ENCODE measurements at regions not wholly inside any gene's neighbourhood (a gene's known extent, or its start where the extent isn't known, plus 50 kb on each side); places are given as distances from the start of the nearest gene placed in this dataset.
"Not testable (repeated sequence)": the region's sequence is repeated elsewhere in the genome, so short reads cannot be mapped to it uniquely, and the experiment has no call there.

DNA sequence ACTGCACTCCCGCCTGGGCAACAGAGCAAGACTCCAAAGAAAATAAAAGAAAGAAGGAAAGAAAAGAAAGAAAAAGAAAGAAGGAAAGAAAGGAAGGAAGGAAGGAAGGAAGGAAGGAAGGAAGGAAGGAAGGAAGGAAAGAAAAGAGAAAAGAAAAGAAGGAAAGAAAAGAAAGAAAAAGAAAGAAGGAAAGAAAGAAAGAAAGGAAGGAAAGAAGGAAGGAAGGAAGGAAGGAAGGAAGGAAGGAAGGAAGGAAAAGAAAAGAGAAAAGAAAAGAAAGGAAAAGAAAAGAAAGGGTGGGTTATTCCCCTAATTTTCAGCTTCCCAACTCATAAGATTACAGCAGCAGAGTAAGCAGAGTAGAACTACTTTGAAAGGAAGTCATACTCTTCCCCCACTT lies 64.4 kb downstream of the TMEM200C start:
- DNase-seq = not testable (repeated sequence)

DNA sequence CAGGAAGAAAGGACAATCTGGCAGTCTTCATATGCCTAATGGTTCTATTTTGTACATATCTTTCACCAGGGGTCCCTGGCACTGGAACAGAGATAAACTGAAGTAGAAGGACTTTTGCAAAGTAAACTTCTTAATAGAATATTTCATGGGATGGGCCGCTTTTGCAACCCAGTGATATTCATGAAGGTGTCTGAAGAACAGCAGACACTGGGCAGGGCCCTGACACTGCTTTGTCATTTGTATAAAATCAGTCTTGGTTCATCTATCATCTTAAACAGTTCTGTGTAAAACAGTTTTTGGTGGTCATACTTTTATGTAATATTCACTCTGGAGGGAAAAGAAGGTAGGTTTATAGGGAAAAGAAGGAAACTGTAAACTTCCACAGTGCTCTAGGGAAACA lies 66.4 kb downstream of the TMEM200C start:
- DNase-seq = no peak

DNA sequence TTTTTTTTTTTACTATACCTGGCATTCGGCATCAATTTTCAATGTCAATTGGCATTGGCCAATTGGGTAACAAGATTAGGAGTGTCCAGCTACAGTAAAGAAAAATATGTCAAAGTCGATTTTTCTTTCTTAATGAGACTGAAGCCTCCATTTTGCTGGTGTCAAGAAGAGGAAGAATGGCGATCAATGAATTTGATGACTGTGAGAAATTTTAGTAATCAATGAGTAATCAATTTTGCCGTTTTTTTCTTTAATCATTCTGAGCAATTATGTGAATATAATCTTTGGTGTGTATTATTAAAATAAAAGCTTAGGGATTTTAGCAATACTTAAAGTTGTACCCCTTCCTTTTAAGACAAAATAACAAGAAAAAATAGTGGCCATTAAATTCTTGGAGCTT lies 69.7 kb downstream of the TMEM200C start:
- DNase-seq = no peak

DNA sequence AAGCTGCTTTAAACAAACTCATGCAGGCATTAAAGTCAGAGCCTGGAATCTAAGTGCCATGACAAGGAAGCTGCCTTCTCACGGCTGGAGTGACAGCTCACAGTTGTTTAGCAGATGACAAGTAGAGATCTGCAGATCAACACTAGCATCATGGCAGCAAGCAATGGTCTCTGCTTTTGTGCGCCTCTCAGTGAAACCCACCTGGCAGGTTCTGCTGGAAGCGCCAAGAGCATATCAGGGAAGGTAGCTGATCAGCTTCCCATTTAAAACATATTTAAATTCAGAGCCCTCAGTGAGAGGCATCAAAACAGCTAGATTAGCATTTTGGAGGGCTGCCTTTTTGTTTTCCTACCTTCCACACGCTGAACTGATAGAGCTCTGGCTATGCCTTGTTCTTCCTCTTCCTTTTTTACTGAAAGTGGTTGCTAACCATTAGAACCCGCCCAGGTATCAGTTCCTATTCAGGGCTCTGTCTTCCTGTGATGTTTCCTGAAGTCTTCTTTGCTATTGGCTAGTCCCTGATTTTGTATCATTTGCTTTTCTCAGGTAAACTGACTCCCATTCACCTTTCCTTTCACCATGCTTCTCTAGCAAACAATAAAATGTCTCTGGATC lies 70.8 kb downstream of the TMEM200C start:
- no peak for DNase-seq

DNA sequence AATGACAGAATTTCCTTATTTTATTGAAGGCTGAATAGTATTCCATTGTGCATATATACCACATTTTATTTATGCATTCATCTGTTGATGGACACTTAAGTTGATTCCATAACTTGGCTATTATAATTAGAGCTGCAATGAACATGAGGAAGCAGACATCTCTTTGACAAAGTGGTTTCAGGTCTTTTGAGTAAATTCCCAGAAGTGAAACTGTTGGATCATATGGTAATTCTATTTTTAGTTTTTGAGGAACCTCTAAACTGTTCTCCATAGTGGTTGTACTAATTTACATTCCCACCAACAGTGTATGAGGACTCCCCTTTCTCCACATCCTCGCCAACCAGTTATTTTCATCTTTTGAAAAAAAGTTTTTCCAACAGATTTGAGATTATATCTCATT lies 77.5 kb downstream of the TMEM200C start:
- DNase-seq = no peak

DNA sequence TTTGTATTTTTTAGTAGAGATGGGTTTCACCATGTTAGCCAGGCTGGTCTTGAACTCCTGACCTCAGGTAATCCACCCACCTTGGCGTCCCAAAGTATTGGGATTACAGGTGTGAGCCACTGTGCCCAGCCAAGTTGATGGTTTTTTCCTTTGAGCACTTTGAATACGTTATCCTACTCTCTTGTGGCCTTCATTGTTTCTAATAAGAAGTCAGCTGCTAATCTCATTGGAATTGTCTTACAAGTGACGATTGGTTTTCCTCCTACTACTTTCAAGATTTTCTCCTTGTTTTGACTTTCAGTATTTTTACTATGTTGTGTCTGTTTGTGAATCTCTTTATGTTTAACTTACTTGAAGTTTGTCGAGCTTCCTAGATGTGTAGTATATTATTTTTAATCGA lies 88.5 kb downstream of the TMEM200C start:
- no peak for DNase-seq

DNA sequence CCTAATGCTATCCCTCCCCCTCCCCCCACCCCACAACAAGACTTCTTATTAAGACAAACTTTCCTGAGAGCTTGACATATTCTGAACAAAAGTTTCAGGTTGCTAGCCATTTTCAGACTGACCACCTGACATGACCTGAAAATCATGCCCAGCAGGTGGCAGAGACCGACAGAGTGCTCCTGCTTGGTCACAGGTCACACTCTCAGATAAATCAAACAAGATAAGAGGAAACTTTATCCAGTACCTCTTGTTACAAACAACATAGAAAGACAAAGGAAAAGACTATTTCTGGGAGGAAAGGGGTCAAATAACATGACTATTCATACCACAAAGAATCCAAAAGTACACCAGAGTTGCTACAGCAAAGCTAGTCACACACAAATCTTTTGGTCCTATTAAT lies 107.4 kb downstream of the TMEM200C start:
- DNase-seq = no peak

DNA sequence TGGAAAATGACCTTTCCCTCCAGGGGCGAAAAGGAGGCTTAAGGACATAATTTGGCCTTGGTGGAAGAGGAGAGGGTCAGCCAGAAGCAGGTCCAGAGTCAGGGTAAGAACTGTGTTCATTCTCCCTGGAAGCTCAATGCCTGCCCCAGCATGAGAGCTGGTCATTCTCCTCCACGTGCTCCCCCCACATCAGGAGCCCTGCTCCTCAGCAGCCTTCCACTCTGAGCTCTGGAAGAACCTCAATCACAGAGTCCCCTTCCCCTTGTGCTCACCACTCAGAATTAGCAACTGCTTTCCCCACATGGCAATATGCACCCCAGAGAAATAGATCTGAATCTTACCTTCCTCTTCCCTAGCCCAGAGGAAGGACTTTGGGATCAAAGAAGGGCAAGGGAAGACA lies 115.4 kb downstream of the TMEM200C start:
- no peak for DNase-seq

DNA sequence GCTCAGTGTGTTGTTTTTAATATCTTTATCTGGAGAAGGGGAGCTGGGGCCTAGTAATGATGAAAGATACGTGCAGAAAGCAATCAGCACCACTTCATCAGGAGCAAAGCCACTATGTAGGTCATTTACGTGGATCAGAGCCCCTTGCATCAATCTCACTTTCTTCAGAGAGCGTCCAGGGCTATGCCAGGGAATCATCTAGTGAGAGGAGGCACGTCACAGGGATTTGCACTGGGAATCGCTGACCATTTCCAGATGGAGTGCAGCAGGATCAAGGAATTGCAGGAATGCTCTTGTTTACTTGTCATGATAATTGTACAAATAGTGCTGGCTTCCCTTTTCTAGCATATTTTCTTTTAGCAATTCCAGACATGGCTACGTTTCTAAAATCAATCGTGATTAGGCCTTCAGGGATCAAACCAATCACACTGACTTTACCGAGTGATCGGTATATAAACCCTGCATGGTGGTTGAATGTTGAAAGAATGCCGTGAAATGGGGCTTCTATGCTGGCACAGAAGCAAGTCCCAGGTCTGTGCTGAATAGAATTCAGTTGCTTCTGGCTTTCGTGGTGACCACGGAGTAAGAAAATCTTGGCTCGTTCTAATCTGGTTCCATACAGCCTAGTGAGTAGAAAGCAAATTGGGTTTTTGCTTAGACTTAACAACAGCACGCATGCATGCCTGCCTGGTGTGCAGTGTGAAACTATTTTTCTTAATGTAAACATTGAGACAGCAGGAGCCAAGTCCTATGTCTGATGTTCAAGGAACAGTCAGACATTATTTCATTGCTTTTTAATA lies 122.8 kb downstream of the TMEM200C start:
- DNase-seq = no peak

DNA sequence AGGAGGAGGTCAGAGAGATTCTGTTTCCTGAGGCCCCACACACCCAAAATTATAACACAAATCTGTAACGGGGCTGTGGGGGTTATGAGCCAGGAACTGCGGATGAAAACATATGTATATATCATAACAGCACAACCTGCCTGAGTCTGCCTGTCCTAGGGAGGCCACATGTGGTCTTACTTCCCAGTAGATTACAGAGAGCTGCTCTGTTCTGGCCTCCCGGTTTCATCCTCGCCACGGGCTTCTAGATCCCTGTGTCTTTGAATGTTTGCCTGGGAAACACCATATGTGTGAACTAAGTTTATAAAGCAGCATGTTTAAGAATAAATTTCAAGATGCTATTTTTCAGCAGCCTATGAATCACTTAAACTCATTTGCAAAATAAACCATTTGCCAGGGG lies 124.0 kb downstream of the TMEM200C start:
- DNase-seq = no peak

DNA sequence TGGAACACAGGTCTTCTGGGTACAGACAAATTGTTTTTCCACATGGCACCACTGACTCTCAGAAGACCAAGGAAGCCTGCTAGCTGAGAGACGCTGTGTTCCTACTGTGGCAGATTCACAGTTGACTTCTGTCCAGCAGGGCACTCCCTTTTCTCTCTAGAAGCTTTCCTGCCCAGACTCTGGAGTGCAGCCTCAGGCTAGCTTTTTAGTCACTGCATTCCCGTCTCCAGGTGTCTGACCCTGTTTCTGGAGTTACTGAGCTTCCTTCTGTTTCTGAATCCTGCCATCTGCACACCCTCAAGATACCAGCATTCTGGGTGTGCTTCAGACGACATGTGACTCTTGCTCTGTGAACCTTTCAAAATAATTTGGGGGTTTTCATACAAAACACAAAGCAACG lies 125.1 kb downstream of the TMEM200C start:
- DNase-seq = no peak

DNA sequence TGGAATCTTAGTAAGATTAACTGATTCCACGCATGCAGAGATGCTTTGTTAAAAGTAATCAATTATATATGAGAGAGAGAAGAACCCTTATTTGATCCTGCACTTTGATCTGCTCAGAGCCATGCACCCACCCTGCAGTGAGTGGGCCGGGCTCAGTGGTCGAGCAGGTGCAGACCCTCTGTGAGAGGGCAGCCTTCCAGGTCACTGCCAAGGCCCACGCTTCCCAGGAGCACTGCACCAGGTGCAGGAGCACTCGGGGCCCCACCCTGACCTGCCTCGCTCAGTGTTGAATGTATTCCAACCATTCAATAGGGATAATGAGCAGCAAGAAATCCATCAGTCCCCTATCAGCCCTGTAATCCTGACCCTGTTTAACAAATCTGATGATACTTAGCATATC lies 126.9 kb downstream of the TMEM200C start:
- DNase-seq = no peak

DNA sequence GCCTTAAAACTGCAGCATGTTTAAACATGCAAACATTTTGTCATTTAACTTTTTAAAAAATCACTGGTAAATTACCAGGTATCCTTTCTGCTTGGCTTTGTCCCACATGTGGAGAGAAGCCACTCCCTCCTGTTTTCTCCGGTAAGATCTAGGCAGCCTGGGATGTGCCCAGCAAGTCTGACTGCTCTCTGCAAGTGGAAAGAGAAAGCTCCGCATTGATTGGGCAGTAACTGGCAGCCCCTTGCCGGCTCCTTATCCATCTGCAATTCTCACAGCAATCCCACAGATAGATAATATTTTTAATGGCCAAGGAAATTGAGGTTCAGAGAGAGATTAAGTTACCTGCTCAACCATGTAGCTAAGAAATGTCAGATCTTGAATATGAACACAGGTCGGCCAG lies 136.1 kb downstream of the TMEM200C start:
- no peak for DNase-seq

DNA sequence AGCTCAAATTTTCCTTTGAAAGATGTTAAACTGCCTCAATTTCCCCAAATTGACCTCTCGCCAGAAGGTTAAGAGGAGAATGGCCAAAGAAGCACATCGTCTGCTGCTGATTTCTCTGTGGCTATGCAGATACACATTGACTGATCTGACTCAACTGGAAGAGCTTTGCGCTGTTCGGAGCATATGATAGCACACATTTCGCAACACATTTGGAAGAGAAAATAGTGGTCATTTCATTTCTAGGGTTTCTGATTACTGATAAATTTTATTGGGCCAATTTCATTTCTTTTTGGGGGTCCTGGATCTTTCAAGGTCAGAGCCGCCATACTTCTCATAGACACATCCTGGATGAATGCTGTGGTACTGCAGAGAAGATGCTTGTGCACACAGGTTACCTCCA lies 138.5 kb downstream of the TMEM200C start:
- DNase-seq = no peak

DNA sequence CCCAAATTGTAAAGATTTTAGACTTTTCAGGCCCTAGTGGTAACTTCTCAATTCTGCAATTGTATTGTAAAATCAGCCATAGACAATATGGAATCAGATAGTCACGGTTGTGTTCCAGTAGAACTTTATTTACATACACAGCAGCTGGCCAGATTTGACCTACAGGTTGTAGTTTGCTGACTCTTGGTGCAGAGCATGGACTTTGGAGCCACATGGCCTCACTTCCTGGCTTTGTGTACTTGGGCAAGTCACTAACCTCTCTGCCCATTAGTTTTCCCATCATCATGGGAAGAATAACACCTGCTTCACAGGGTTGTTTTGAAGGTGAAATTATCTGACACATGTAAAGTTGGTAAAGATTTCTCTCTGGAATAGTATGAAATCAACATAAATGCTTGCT lies 147.6 kb downstream of the TMEM200C start:
- DNase-seq = no peak

DNA sequence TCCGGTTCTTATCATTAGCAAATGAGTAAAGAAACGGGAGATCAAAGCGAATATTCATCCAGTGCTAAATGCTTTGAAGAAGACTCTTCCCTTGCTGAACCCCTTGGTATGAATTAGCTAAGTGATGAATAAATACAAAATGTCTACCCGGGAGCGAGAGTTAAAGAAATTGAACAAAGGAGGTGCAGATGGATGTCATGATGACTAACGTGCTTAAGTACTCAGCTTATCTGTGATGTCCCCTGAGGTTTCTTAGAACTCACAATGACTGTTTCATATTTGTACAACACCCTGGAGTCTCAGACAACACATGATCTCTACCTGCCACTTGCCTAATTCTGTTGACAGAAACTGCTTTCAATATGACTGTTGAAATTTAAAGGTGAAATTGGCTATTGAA lies 148.5 kb downstream of the TMEM200C start:
- DNase-seq = no peak

DNA sequence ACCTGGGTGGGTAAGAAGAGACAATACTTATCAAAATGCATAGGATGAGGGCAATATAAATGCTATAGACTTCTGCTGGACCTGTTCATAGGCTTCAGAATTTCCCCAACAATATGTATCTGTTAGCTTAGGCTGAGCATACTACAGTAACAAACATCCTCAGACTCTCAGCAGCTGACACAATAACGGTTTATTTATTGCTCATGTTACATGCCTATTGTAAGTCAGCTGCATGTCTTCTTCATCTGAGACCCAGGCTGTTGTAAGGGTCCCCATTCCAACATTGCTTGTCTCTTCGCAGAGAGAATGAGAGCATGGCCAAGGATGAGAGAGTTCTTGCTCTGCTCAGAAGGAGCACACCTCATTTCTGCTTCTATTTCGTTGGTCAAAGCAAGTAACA lies 150.7 kb downstream of the TMEM200C start:
- DNase-seq = no peak

DNA sequence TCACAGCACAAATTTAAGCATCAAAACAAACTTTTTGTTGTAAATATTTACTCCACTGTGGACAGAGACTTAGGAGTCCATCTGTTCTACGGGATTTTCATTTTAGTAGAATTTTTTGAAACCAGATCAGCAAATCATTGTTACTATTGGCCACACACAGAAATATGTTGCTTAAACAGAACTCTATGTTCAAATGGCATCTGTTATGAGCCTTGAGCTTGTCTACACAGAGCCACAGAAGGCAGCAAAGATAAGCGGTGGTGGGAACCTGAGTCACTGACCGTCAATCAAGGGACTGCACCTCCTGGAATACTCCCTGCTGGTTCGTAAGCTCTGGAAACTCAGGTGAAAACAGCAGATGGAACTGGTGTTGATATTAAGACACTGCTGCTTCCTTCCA lies 156.8 kb downstream of the TMEM200C start:
- no peak for DNase-seq

DNA sequence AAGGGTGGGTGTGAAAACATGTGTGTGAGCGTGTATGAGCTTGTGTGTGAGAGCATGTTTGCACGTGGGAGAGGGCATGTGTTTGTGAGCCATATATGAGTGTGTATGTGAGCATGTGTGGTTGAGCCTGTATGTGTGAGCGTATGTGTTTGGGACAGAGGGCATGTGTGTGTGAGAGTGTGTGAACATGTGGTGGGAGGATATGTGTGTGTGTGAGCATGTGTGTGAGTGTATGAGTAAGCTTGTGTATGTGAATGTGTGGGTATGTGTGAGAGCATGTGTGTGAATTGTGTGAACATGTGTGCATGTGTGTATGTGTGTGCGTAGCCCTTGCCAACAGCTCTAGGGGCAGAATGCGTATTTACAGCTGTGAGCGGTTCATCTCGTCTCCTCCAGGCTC lies 163.0 kb downstream of the TMEM200C start:
- DNase-seq = no peak

DNA sequence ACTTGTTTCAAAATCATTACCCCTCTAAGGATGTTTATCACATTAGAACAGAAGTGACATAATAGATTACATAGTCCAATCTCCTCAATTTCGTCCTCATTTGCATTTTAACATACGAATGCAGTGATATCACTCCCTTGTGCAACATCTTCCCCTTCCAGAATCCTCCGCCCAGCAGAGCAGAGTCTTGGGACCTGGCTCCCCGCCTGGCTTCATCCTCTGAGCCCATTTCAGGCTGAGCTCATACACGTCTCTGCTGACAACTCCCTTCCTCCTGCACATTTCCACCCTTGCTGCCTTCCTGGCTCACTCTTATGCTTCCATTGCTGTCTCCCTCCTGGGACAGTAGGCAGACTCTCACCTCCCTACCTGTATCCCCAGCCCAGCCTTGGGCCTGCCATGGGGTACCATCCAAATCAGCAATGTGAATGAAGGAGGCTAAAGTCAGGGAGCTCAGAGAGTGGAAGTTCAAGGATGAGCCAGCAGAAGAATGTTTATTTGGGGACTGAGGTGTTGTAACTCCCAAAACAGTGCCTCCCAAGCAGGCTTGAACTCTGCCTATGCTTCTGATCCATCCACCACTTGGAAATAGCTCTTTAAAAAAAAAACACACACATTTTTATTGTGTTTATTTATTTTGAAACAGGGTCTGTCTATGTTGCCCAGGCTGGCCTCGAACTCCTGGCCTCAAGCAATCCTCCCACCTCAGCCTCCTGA lies 165.2 kb downstream of the TMEM200C start:
- DNase-seq = no peak

DNA sequence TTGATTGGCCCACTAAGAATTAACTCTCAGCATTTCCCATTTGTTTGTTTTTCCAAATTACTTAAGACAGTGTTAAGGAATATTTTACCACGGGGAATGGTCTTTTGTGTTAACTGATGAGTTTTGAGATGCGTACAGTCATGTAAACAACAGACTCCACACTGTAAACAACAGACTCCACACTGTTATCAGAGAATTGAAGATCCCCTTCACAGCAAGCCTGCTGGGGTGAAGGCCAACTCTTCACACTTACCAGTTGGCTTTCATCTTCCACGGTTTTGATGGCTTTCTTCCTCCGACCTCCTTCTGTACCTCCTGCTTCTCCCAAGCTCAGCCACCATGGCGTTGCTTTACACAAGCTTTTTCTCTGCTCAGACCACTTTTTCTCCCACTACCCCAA lies 166.8 kb downstream of the TMEM200C start:
- no peak for DNase-seq

DNA sequence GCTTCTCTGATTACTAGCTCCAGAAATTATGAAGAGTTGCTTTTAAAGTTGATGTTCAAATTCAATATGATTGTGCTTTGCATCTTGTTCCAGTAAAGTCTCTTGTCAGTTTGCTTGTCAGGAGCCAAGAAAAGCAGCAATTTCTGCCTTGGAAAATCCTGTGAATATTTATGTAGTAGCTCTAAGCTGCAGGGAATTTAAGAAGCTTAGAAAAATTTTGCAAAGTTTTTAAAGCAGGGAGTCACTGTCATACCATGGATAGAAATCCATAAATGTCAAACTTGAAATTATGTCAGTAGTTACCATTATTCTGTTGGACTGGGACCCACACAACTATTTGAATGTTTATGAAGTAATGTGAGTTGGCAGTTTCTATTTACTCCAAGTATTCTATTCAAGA lies 169.3 kb downstream of the TMEM200C start:
- no peak for DNase-seq

DNA sequence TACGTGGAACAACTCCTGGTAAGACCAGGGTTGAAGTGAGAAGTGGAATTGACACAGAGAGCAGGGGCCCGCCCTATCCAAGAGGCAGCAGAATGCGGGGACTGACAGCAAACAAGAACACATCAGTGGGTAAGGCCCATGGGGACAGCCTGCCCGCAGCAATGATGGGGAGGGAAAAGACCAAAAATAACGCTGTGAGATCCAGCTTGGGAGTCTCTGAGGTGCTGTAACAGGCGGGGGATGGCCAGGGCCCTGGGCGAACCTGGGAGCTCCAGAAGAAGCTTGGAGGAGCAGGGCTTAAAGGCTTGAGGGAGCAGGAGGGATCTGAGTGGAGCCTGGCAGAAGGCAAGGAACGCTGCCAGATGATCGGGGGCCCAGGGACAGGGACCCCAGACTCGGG lies 173.4 kb downstream of the TMEM200C start:
- no peak for DNase-seq
